ENCODE measurements at regions not wholly inside any gene's neighbourhood (a gene's known extent, or its start where the extent isn't known, plus 50 kb on each side); places are given as distances from the start of the nearest gene placed in this dataset.

DNA sequence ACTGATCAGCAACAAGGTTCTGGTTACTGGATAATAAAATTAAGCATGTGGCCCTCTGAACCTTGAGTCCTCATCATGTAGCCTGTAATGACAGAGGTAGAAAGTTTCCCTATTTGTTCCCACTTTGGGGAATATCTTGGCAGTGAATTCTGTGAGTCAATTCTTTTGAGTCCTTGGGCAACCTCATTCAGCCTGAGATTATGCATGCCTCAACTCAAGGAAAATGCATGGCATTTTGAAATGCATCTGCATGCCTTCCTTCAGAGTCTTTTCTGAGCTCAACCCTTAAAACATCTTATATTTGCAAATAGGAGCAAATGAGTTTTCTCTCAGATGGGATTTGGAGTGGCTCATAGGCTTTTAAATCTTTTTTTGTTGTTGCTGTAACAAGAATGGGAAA, 218.1 kb upstream of the CD180 start:
- Histone ChIP-seq H3K9me3 (ENCODE audit: control insufficient read depth, insufficient read depth, low read length) (no peaks in the 10 kb centered on the region), H3K79me2 (ENCODE audit: control insufficient read depth, low read length) (no peaks in the 10 kb centered on the region), H3K27me3 (ENCODE audit: control insufficient read depth, low read length) (no peaks in the 10 kb centered on the region), H3K4me3 (ENCODE audit: low read length) (no peak overlapping the region), H3K36me3 (ENCODE audit: control insufficient read depth, low read length) (no peaks in the 10 kb centered on the region), H3K9me2 (replicated peaks; ENCODE audit: control insufficient read depth, low read length) (no peaks in the 10 kb centered on the region), H3K4me2 (ENCODE audit: low read length) (no peak overlapping the region), H4K20me1 (ENCODE audit: control insufficient read depth, insufficient read depth, low read depth, low read length) (no peaks in the 10 kb centered on the region), H3K4me1 (ENCODE audit: control insufficient read depth, low read length) (peaks cover under 1% of the 10 kb centered on the region), H3F3A (ENCODE audit: control insufficient read depth, insufficient read depth) (no peaks in the 10 kb centered on the region), H3K27ac (ENCODE audit: low read depth, low read length) (no peak overlapping the region)
- TF ChIP-seq, protein P1, sequence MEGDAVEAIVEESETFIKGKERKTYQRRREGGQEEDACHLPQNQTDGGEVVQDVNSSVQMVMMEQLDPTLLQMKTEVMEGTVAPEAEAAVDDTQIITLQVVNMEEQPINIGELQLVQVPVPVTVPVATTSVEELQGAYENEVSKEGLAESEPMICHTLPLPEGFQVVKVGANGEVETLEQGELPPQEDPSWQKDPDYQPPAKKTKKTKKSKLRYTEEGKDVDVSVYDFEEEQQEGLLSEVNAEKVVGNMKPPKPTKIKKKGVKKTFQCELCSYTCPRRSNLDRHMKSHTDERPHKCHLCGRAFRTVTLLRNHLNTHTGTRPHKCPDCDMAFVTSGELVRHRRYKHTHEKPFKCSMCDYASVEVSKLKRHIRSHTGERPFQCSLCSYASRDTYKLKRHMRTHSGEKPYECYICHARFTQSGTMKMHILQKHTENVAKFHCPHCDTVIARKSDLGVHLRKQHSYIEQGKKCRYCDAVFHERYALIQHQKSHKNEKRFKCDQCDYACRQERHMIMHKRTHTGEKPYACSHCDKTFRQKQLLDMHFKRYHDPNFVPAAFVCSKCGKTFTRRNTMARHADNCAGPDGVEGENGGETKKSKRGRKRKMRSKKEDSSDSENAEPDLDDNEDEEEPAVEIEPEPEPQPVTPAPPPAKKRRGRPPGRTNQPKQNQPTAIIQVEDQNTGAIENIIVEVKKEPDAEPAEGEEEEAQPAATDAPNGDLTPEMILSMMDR (IDR thresholded peaks at IDR 0.05; ENCODE audit: low read depth, low read length, poor library complexity, severe bottlenecking), result no peak
- TF ChIP-seq EZH2phosphoT487 (IDR thresholded peaks at IDR 0.05; ENCODE audit: borderline replicate concordance, low read length), result no peak

DNA sequence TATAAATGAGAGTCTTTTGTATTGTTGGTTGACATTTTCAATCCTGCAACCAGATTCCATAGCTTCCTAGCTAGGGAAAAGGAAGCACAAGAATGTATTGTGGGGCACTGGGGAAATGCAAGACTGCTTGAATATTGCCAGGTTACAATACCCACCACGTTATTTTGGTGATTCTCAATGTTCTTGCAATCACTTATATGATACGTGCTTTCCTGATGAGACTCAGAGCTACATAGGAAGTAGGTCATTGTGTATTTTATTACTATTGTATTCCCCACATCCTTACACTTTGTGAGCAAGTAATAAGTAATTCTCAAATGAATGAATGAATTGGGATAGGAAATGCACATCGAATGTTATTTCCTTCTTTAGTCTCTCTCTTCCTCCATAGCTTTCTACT, 217.1 kb upstream of the CD180 start:
- H3K27me3 ChIP-seq (ENCODE audit: control insufficient read depth, low read length), result no peaks in the 10 kb centered on the region
- no peaks in the 10 kb centered on the region for H4K20me1 ChIP-seq (ENCODE audit: control insufficient read depth, insufficient read depth, low read depth, low read length)
- H3K27ac ChIP-seq (ENCODE audit: low read depth, low read length), result no peak overlapping the region
- no peak overlapping the region for H3K4me3 ChIP-seq (ENCODE audit: low read length)
- peaks cover 10% of the 10 kb centered on the region for H3K4me1 ChIP-seq (ENCODE audit: control insufficient read depth, low read length)
- H3F3A ChIP-seq (ENCODE audit: control insufficient read depth, insufficient read depth), result no peaks in the 10 kb centered on the region
- H3K4me2 ChIP-seq (ENCODE audit: low read length), result no peak overlapping the region
- no peaks in the 10 kb centered on the region for H3K79me2 ChIP-seq (ENCODE audit: control insufficient read depth, low read length)
- TF ChIP-seq, protein P1 (IDR thresholded peaks at IDR 0.05; ENCODE audit: low read depth, low read length, poor library complexity, severe bottlenecking), result no peak
- TF ChIP-seq EZH2phosphoT487 (IDR thresholded peaks at IDR 0.05; ENCODE audit: borderline replicate concordance, low read length), result no peak
- H3K9me2 ChIP-seq (replicated peaks; ENCODE audit: control insufficient read depth, low read length), result no peaks in the 10 kb centered on the region
- no peaks in the 10 kb centered on the region for H3K36me3 ChIP-seq (ENCODE audit: control insufficient read depth, low read length)
- no peaks in the 10 kb centered on the region for H3K9me3 ChIP-seq (ENCODE audit: control insufficient read depth, insufficient read depth, low read length)

DNA sequence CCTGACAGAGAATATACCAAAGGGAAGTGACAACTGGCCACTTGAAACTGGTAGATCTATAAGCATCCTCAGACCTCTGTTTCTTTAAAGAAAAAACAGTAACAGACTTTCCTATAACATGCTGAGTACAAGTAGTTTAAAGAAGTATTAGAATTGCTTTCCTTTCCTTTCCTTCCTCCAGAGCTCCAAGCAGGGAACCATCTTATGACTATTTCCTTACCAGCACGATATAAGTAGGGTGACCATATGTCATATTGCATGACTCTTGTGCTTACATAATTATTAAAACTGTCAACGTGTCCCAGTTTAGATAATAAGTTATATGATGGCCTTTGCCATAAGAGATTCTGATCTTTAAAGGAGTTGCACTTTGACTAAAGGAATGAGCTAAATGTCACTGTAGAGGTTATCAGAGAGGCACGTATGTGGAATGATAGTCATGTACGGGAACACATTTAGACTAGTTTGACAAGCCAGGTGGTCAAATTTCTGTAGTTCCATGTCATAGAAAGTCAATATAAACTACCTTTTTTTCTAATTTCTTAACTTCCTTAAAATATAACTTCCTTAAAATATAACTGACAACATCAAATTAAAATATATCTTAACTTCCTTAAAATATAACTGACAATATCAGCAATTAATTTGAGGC, 212.7 kb upstream of the CD180 start:
- Histone ChIP-seq H3K79me2 (ENCODE audit: control insufficient read depth, low read length) (no peaks in the 10 kb centered on the region), H3F3A (ENCODE audit: control insufficient read depth, insufficient read depth) (no peaks in the 10 kb centered on the region), H3K9me3 (ENCODE audit: control insufficient read depth, insufficient read depth, low read length) (no peaks in the 10 kb centered on the region), H3K4me2 (ENCODE audit: low read length) (peak overlapping the region; percentile 25; the same call in 1 of the 2 replicates), H3K27ac (ENCODE audit: low read depth, low read length) (no peak overlapping the region), H3K36me3 (ENCODE audit: control insufficient read depth, low read length) (no peaks in the 10 kb centered on the region), H3K9me2 (replicated peaks; ENCODE audit: control insufficient read depth, low read length) (no peaks in the 10 kb centered on the region), H3K4me1 (ENCODE audit: control insufficient read depth, low read length) (peaks cover 10% of the 10 kb centered on the region), H3K27me3 (ENCODE audit: control insufficient read depth, low read length) (no peaks in the 10 kb centered on the region), H3K4me3 (ENCODE audit: low read length) (0 out of 2 replicates have a peak overlapping the region, but pooled peaks have one; percentile 24), H4K20me1 (ENCODE audit: control insufficient read depth, insufficient read depth, low read depth, low read length) (no peaks in the 10 kb centered on the region)
- no peak for TF ChIP-seq EZH2phosphoT487 (IDR thresholded peaks at IDR 0.05; ENCODE audit: borderline replicate concordance, low read length)
- TF ChIP-seq, protein P1 (IDR thresholded peaks at IDR 0.05; ENCODE audit: low read depth, low read length, poor library complexity, severe bottlenecking), result no peak

Data from DOHH2 (cell line).